Effector CD8-positive, alpha-beta T cell (primary cell): ENCODE measurements at regions not wholly inside any gene's neighbourhood (a gene's known extent, or its start where the extent isn't known, plus 50 kb on each side); places are given as distances from the start of the nearest gene placed in this dataset.
"Not testable (repeated sequence)": the region's sequence is repeated elsewhere in the genome, so short reads cannot be mapped to it uniquely, and the experiment has no call there.

Experiments used
- DNase-seq: peaks from one replicate; lab custom pipeline; 2025; lab: John Stamatoyannopoulos, UW

DNA sequence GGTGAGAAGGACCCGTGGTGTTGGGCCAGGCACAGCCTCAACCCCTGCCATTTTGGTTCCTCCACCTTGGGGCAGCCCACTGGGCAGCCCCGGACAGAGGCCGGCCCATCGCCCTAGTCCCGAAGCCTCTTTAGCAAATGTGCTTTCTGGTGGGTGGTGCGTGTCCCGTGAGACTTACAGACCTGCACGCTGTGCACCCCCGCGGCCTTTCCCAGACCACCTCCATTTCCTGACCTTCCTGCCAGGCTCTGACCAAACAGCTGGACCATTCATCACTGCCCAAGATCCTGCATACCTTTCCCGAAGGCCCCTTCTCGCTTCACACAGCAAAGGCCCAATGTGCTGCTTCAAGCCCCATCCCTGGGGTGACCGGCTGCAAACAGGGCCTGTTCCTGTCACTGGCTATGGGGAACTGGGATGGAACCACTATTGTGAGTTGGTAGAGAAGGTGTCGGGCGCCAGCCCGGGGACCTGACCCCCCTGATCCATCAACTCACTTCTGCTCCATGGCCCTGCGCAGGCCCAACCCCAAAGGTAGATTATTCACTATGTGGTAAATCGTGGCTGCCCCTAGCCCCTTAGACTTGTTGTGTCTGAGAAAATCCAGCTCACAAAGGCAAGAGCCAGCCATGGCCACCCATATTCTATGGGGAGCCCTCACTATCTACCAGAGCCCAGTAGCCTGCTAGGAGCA lies 341.0 kb downstream of the EIPR1 start:
- DNase-seq = no peak

DNA sequence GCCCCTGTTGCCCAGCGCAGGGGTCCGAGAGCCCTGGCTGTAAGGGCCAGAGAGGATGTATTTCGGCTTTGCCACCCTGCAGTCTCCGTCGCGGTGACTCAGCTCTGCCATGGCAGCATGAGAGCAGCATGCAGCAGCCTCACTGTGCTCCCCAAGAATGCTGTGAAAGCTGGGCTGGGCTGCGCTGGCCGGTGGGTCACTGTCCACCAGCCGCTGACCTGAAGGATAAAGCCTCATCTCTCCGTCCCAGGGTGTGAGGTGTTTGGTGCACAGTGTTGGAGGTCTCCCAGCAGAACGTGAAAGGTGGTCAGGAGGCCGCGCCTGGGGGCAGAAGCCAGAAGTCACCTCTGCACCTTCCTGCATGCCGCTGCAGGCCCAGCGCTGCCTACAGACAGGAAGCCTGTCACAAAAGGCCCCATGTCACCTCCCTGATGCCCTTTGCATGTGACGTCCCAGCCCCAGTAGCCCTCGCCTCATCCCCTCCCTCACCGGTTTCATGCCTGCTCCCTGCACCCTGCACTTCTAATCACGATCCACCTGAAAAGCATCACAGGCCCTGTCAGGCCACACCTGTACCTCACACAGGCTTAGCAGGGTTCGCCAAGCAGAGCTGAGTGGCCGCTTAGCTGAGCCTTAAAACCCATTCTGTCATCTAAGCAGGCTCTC lies 342.1 kb downstream of the EIPR1 start:
- DNase-seq = no peak

DNA sequence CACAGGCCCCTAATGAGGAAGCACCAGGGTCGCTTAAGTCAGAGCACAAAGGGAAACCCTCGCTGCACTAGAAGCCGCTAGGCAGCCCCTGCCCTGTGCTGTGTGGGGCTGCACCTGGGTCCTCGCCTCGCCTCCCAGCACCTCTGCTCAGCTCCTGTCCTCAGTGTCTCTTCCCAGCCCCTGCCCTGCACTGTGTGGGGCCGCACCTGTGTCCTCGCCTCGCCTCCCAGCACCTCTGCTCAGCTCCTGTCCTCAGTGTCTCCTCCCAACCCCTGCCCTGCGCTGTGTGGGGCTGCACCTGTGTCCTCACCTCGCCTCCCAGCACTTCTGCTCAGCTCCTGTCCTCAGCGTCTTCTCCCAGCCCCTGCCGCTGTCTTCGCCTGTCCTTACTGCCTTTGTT lies 342.8 kb downstream of the EIPR1 start:
- no peak for DNase-seq

DNA sequence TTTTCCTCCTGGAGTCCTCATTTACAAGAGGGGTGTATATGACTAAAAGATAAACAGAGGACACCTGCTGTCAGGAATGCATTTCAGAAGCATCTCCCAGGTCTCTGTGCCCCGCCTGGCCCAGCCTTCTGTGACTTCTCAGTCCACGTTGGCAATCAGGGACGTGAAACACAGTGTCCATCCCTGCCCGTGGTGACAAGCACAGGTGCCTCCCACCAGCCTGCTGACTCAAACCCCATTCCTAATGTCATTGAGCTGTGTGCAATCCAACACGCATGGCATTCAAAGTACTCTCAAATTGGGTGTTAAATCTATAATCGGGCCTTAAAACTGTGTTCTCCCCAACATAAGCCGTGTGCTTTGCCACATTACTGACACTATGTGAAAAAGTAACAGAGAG lies 343.2 kb downstream of the EIPR1 start:
- DNase-seq = no peak

GRCh38 chr2:3033315-3033714 lies 344.3 kb downstream of the EIPR1 start:
- DNase-seq = no peak

DNA sequence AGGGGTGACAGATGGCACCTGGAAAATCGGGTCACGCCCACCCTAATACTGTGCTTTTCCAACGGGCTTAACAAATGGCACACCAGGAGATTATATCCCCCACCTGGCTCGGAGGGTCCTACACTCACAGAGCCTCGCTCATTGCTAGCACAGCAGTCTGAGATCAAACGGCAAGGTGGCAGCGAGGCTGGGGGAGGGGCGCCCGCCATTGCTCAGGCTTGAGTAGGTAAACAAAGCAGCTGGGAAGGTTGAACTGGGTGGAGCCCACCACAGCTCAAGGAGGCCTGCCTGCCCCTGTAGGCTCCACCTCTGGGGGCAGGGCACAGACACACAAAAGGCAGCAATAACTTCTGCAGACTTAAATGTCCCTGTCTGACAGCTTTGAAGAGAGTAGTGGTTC lies 346.8 kb downstream of the EIPR1 start:
- DNase-seq = not testable (repeated sequence)

GRCh38 chr2:3025984-3026383 lies 351.6 kb downstream of the EIPR1 start:
- no peak for DNase-seq

DNA sequence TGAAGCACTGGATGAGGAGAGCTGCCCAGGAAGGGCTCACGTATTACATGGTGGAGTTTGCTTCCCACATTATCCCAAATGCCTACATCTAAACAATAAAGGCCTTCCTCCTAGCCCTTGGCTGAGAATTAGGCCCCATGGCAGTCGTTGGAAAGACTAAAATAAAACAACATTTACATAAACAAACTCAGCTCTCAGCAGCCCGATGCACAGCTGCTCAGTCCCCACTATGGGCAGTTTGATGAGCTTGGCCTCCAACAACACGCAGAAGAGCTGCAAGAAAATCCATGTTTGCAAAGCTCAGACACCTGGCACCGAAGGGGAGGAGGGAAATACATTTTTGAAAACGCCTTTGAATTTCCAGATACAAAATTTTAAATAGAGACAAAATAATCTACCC lies 352.4 kb downstream of the EIPR1 start:
- DNase-seq = no peak

GRCh38 chr2:3024401-3024935 lies 353.1 kb downstream of the EIPR1 start:
- DNase-seq = no peak

GRCh38 chr2:3023531-3023930 lies 354.1 kb downstream of the EIPR1 start:
- no peak for DNase-seq

GRCh38 chr2:3022841-3023372 lies 354.7 kb downstream of the EIPR1 start:
- no peak for DNase-seq

GRCh38 chr2:3021720-3022119 lies 355.9 kb downstream of the EIPR1 start:
- no peak for DNase-seq

DNA sequence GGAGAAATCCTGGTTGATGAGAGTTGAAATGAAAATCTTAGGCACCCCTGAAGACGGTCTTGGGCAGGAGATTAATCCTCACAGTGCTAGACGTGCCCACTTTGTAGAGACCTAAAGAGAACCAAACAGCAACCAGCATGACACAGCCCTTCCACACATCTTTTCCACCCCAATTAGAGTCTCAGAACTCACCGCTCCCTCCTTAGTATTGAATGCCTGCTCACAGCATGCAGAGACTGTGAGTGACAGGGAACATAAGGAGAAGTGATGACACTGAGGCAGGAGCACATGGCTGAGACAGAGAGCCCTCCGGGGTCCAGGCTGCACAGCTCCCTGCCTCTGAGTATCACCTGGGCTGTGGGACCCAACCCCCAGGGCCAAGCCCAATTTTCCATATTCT lies 367.6 kb downstream of the EIPR1 start:
- DNase-seq = no peak

GRCh38 chr2:3009483-3009882 lies 368.1 kb downstream of the EIPR1 start:
- DNase-seq = no peak

GRCh38 chr2:3009005-3009404 lies 368.6 kb downstream of the EIPR1 start:
- no peak for DNase-seq

DNA sequence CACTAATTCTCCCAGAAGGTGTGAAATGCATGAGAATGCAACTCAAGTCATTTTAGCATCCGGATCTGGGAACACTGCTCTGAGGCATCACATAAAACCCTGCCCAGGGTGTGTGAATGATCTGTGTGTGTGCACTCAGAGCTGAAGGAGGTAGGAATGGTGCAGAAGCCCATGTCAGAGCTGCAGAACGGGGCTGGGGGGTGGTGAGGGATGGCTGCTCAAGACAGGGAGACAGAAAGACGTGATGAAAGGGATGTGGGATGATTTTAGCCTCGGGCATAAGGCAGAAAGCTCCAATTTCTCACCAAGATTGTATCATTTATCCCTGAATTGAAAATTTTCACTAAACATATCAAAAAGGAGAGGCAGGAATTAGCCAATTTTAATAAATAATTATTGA lies 369.1 kb downstream of the EIPR1 start:
- no peak for DNase-seq

GRCh38 chr2:3007135-3007534 lies 370.5 kb downstream of the EIPR1 start:
- DNase-seq = no peak

- DNase-seq = no peak
Observed at GRCh38 chr2:3005859-3006501, 371.6 kb downstream of the EIPR1 start.

- no peak for DNase-seq
Observed at GRCh38 chr2:3001615-3002560, 375.7 kb downstream of the EIPR1 start.

DNA sequence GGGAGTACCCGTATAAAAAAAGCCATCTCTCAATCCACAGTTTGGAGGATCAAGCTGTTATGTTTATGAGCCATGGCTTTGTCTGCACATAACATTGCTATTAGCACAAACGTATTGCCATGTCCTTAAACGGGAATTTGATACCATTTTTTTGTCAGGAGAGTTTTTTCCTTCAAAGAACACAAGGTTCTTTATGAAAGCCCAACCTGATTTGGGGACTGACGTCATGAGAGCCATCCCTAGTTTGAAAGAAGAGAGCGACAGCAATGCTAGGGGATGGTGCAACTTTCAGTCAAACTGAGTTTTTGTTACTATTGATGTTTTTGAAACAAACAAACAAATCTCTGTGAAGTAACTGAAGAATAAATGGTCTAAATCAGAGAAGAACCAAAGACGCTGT lies 376.6 kb downstream of the EIPR1 start:
- DNase-seq = no peak

- no peak for DNase-seq
Observed at GRCh38 chr2:3000125-3000524, 377.5 kb downstream of the EIPR1 start.

DNA sequence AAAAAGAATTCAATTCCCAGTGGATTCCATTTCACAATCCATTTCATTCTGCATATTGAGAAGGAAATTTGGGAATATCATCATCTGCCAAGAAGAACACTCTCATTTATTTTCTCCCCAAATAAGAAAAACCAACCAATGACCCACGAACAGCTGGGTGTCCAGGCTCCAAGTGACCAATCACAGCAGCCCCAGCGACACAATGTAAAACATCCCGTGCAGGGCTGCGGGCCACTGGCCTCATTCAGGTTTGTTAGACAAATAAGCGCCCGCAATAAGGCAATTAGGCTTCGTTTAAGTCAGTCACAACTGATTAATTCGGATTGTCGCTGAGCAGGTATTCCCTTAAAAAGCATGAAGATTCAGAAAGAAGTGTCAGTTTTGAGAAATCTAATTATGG lies 378.6 kb downstream of the EIPR1 start:
- DNase-seq = no peak
